SK-N-SH treated with all-trans-retinoic acid at 6 μM for 48 hours (cell line): ENCODE measurements at regions not wholly inside any gene's neighbourhood (a gene's known extent, or its start where the extent isn't known, plus 50 kb on each side); places are given as distances from the start of the nearest gene placed in this dataset.

ENCODE experiments used
- ARNTL ChIP-seq: fragments of 450-650 bp; formaldehyde crosslinking; IDR thresholded peaks from 2 replicates; pipeline ENCODE4 v1.5.0; 2020; ENCODE audit warnings: low read depth, mild to moderate bottlenecking, moderate library complexity, borderline replicate concordance
- GLIS3 ChIP-seq: fragments of 250-450 bp; sonication (Bioruptor Pico); IDR thresholded peaks from 2 replicates; pipeline ENCODE4 v1.5.0; 2020; ENCODE audit warnings: mild to moderate bottlenecking, moderate library complexity
- OSR1 ChIP-seq: fragments of 250-450 bp; sonication (Bioruptor Pico); IDR thresholded peaks from 2 replicates; pipeline ENCODE4 v1.8.0; 2022; ENCODE audit warnings: moderate library complexity, mild to moderate bottlenecking, inconsistent platforms
- PATZ1 ChIP-seq: fragments of 250-450 bp; sonication (Bioruptor Pico); IDR thresholded peaks from 2 replicates; pipeline ENCODE4 v1.8.0; 2020; ENCODE audit warnings: mild to moderate bottlenecking, moderate library complexity, borderline replicate concordance
- PPARA ChIP-seq: fragments of 250-450 bp; sonication (Bioruptor Pico); IDR thresholded peaks from 2 replicates; pipeline ENCODE4 v1.5.0; 2020; ENCODE audit warnings: mild to moderate bottlenecking, borderline replicate concordance
- TSHZ2 ChIP-seq: fragments of 250-450 bp; sonication (Bioruptor Pico); IDR thresholded peaks from 2 replicates; pipeline ENCODE4 v1.5.0; 2020; ENCODE audit warnings: mild to moderate bottlenecking, moderate library complexity
- ZNF8 ChIP-seq: fragments of 450-650 bp; formaldehyde crosslinking; IDR thresholded peaks from 2 replicates; pipeline ENCODE4 v1.5.0; 2020; ENCODE audit warnings: mild to moderate bottlenecking, moderate library complexity

GRCh38 chr3:146701246-146701645 lies 96.1 kb upstream of the PLSCR5 start:
- TF ChIP-seq TSHZ2 (CRISPR knock-in tag): no peak
- no peak for TF ChIP-seq ZNF8
- TF ChIP-seq PATZ1 (CRISPR knock-in tag): no peak
- TF ChIP-seq OSR1 (CRISPR knock-in tag): no peak
- TF ChIP-seq ARNTL (CRISPR knock-in tag): no peak
- no peak for TF ChIP-seq PPARA (CRISPR knock-in tag)
- no peak for TF ChIP-seq GLIS3 (CRISPR knock-in tag)
